ENCODE measurements at regions not wholly inside any gene's neighbourhood (a gene's known extent, or its start where the extent isn't known, plus 50 kb on each side); places are given as distances from the start of the nearest gene placed in this dataset.
A peak's percentile ranks its signal among the peaks of the same experiment; 100 is the strongest.
"Not testable (repeated sequence)": the region's sequence is repeated elsewhere in the genome, so short reads cannot be mapped to it uniquely, and the experiment has no call there.

- no peak for DNase-seq (ENCODE audit: low spot score)
Measured at GRCh38 chr1:239987103-239987745, 104.5 kb upstream of the FMN2 start.

GRCh38 chr1:239989990-239990389 lies 101.7 kb upstream of the FMN2 start:
- DNase-seq (ENCODE audit: low spot score), result no peak

GRCh38 chr1:239992566-239992965 lies 99.1 kb upstream of the FMN2 start:
- not testable (repeated sequence) for DNase-seq (ENCODE audit: low spot score)

- no peak for DNase-seq (ENCODE audit: low spot score)
Measured at GRCh38 chr1:239993366-239993765, 98.3 kb upstream of the FMN2 start.

GRCh38 chr1:239995281-239995680 lies 96.4 kb upstream of the FMN2 start:
- DNase-seq (ENCODE audit: low spot score), result no peak

- DNase-seq (ENCODE audit: low spot score), result no peak
Measured at GRCh38 chr1:239997160-239997514, 94.5 kb upstream of the FMN2 start.

- DNase-seq (ENCODE audit: low spot score), result peak; percentile 79
Measured at GRCh38 chr1:239997515-239998311, 94.0 kb upstream of the FMN2 start.

- no peak for DNase-seq (ENCODE audit: low spot score)
Measured at GRCh38 chr1:239998312-239998649, 93.4 kb upstream of the FMN2 start.

GRCh38 chr1:239999170-239999569 lies 92.5 kb upstream of the FMN2 start:
- no peak for DNase-seq (ENCODE audit: low spot score)

- no peak for DNase-seq (ENCODE audit: low spot score)
Measured at GRCh38 chr1:240000634-240001033, 91.0 kb upstream of the FMN2 start.

GRCh38 chr1:240001177-240001740 lies 90.4 kb upstream of the FMN2 start:
- no peak for DNase-seq (ENCODE audit: low spot score)

GRCh38 chr1:240004086-240004749 lies 87.5 kb upstream of the FMN2 start:
- DNase-seq (ENCODE audit: low spot score), result no peak

GRCh38 chr1:240005997-240006650 lies 85.6 kb upstream of the FMN2 start:
- DNase-seq (ENCODE audit: low spot score), result no peak

- DNase-seq (ENCODE audit: low spot score), result no peak
Measured at GRCh38 chr1:240008298-240008697, 83.4 kb upstream of the FMN2 start.

GRCh38 chr1:240014051-240014450 lies 77.6 kb upstream of the FMN2 start:
- no peak for DNase-seq (ENCODE audit: low spot score)

GRCh38 chr1:240018617-240019016 lies 73.1 kb upstream of the FMN2 start:
- DNase-seq (ENCODE audit: low spot score), result no peak

GRCh38 chr1:240019524-240019923 lies 72.2 kb upstream of the FMN2 start:
- DNase-seq (ENCODE audit: low spot score), result no peak

GRCh38 chr1:240020871-240021270 lies 70.8 kb upstream of the FMN2 start:
- no peak for DNase-seq (ENCODE audit: low spot score)

GRCh38 chr1:240021709-240022108 lies 70.0 kb upstream of the FMN2 start:
- DNase-seq (ENCODE audit: low spot score), result no peak

GRCh38 chr1:240027059-240027462 lies 64.6 kb upstream of the FMN2 start:
- no peak for DNase-seq (ENCODE audit: low spot score)

GRCh38 chr1:240029418-240029817 lies 62.3 kb upstream of the FMN2 start:
- DNase-seq (ENCODE audit: low spot score), result no peak

GRCh38 chr1:240030236-240030635 lies 61.4 kb upstream of the FMN2 start:
- DNase-seq (ENCODE audit: low spot score), result no peak

- no peak for DNase-seq (ENCODE audit: low spot score)
Measured at GRCh38 chr1:240031009-240031408, 60.7 kb upstream of the FMN2 start.
